ENCODE measurements at regions not wholly inside any gene's neighbourhood (a gene's known extent, or its start where the extent isn't known, plus 50 kb on each side); places are given as distances from the start of the nearest gene placed in this dataset.
"Not testable (repeated sequence)": the region's sequence is repeated elsewhere in the genome, so short reads cannot be mapped to it uniquely, and the experiment has no call there.

GRCh38 chrX:82711457-82711856 is 796.6 kb upstream of the POU3F4 start:
- ATAC-seq (no peak), DNase-seq (no peak)
- no peaks in the 10 kb centered on the region for H3K27me3 ChIP-seq
- no peaks in the 10 kb centered on the region for H3K9me3 ChIP-seq
- H3K27ac ChIP-seq = no peak overlapping the region
- TF ChIP-seq CTCF (IDR thresholded peaks at IDR 0.05) = no peak
- H3K4me1 ChIP-seq = no peaks in the 10 kb centered on the region
- intact Hi-C loops (cut with DNase I) = no loop called here
- H3K4me3 ChIP-seq = no peak overlapping the region
- H3K36me3 ChIP-seq = no peaks in the 10 kb centered on the region

GRCh38 chrX:82721891-82722290 is 786.2 kb upstream of the POU3F4 start:
- Histone ChIP-seq H3K36me3 (no peaks in the 10 kb centered on the region), H3K27ac (no peak overlapping the region), H3K9me3 (no peaks in the 10 kb centered on the region), H3K4me3 (no peak overlapping the region), H3K27me3 (no peaks in the 10 kb centered on the region), H3K4me1 (no peaks in the 10 kb centered on the region)
- no peak for DNase-seq
- no peak for TF ChIP-seq CTCF (IDR thresholded peaks at IDR 0.05)
- intact Hi-C loops (cut with DNase I) = no loop called here
- ATAC-seq = no peak

GRCh38 chrX:82723806-82724205 is 784.3 kb upstream of the POU3F4 start:
- DNase-seq (peak in 1 of 4 donors; percentile 33), ATAC-seq (no peak)
- Histone ChIP-seq H3K9me3 (no peaks in the 10 kb centered on the region), H3K36me3 (no peaks in the 10 kb centered on the region), H3K4me1 (no peaks in the 10 kb centered on the region), H3K27me3 (no peaks in the 10 kb centered on the region), H3K27ac (no peak overlapping the region), H3K4me3 (no peak overlapping the region)
- TF ChIP-seq CTCF (IDR thresholded peaks at IDR 0.05) = no peak
- intact Hi-C loops (cut with DNase I) = no loop called here

GRCh38 chrX:82727436-82727835 is 780.7 kb upstream of the POU3F4 start:
- H3K27ac ChIP-seq; H3K4me1 ChIP-seq; H3K9me3 ChIP-seq; H3K4me3 ChIP-seq; ATAC-seq; H3K36me3 ChIP-seq; H3K27me3 ChIP-seq; intact Hi-C loops (cut with DNase I); DNase-seq: not testable (repeated sequence)

GRCh38 chrX:82732861-82733260 is 775.2 kb upstream of the POU3F4 start:
- Histone ChIP-seq H3K27ac (no peak overlapping the region), H3K9me3 (no peaks in the 10 kb centered on the region), H3K4me1 (no peaks in the 10 kb centered on the region), H3K27me3 (no peaks in the 10 kb centered on the region), H3K36me3 (no peaks in the 10 kb centered on the region), H3K4me3 (no peak overlapping the region)
- DNase-seq (no peak), ATAC-seq (no peak)
- intact Hi-C loops (cut with DNase I) = no loop called here
- no peak for TF ChIP-seq CTCF (IDR thresholded peaks at IDR 0.05)

GRCh38 chrX:82734140-82734539 is 774.0 kb upstream of the POU3F4 start:
- DNase-seq = no peak
- H3K4me3 ChIP-seq = no peak overlapping the region
- ATAC-seq = no peak
- H3K27me3 ChIP-seq = no peaks in the 10 kb centered on the region
- no peak overlapping the region for H3K27ac ChIP-seq
- no peaks in the 10 kb centered on the region for H3K4me1 ChIP-seq
- no peaks in the 10 kb centered on the region for H3K36me3 ChIP-seq
- H3K9me3 ChIP-seq = no peaks in the 10 kb centered on the region
- TF ChIP-seq CTCF (IDR thresholded peaks at IDR 0.05) = no peak
- intact Hi-C loops (cut with DNase I) = no loop called here

- H3K27ac ChIP-seq; ATAC-seq; H3K27me3 ChIP-seq; H3K4me3 ChIP-seq; intact Hi-C loops (cut with DNase I); H3K4me1 ChIP-seq; H3K9me3 ChIP-seq; DNase-seq; H3K36me3 ChIP-seq: not testable (repeated sequence)
Measured at GRCh38 chrX:82738313-82738712, 769.8 kb upstream of the POU3F4 start.
